ENCODE measurements at regions not wholly inside any gene's neighbourhood (a gene's known extent, or its start where the extent isn't known, plus 50 kb on each side); places are given as distances from the start of the nearest gene placed in this dataset.

GRCh38 chr1:244322791-244323521 is 128.8 kb downstream of the ADSS2 start:
- ATAC-seq (ENCODE audit: insufficient read depth, low FRiP score): peak; percentile 78
- Histone ChIP-seq H3K9ac (ENCODE audit: insufficient read depth in 1 of 2, low read length in 2 of 2) (peak overlapping the region in 1 of 2 donors; percentile 78), H3K27ac (ENCODE audit: low read depth in 1 of 2, low read length in 1 of 2) (peak overlapping the region; percentile 77 to 85), H3K4me3 (no peak overlapping the region), H3K4me1 (ENCODE audit: control insufficient read depth in 5 of 5, insufficient read depth in 5 of 5, low read length in 5 of 5) (peaks cover 0 to 12% (median 6%) of the 10 kb centered on the region in 5 donors), H3K36me3 (ENCODE audit: control insufficient read depth in 4 of 4, insufficient read depth in 4 of 4, low read length in 4 of 4) (no peaks in the 10 kb centered on the region), H3K27me3 (ENCODE audit: control insufficient read depth in 3 of 3, insufficient read depth in 3 of 3, low read length in 2 of 3) (no peaks in the 10 kb centered on the region), H3K9me3 (ENCODE audit: control insufficient read depth in 4 of 4, insufficient read depth in 3 of 4, low read length in 3 of 4) (peaks cover 0 to 2% (median 0%) of the 10 kb centered on the region in 4 donors)
- 13 to 36% methylated on average over 6 of the region's 6 CpGs for WGBS, 2 donors
- DNase-seq: peak; percentile 46 to 91 (median 82)
- TF ChIP-seq, protein P1, sequence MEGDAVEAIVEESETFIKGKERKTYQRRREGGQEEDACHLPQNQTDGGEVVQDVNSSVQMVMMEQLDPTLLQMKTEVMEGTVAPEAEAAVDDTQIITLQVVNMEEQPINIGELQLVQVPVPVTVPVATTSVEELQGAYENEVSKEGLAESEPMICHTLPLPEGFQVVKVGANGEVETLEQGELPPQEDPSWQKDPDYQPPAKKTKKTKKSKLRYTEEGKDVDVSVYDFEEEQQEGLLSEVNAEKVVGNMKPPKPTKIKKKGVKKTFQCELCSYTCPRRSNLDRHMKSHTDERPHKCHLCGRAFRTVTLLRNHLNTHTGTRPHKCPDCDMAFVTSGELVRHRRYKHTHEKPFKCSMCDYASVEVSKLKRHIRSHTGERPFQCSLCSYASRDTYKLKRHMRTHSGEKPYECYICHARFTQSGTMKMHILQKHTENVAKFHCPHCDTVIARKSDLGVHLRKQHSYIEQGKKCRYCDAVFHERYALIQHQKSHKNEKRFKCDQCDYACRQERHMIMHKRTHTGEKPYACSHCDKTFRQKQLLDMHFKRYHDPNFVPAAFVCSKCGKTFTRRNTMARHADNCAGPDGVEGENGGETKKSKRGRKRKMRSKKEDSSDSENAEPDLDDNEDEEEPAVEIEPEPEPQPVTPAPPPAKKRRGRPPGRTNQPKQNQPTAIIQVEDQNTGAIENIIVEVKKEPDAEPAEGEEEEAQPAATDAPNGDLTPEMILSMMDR (IDR thresholded peaks at IDR 0.05; ENCODE audit: control extremely low read depth, extremely low read depth): no peak

GRCh38 chr1:244324176-244324883 is 127.4 kb downstream of the ADSS2 start:
- peaks cover 0 to 12% (median 6%) of the 10 kb centered on the region in 5 donors for H3K4me1 ChIP-seq (ENCODE audit: control insufficient read depth in 5 of 5, insufficient read depth in 5 of 5, low read length in 5 of 5)
- H3K9ac ChIP-seq (ENCODE audit: insufficient read depth in 1 of 2, low read length in 2 of 2): no peak overlapping the region
- TF ChIP-seq, protein P1 (IDR thresholded peaks at IDR 0.05; ENCODE audit: control extremely low read depth, extremely low read depth): no peak
- H3K27me3 ChIP-seq (ENCODE audit: control insufficient read depth in 3 of 3, insufficient read depth in 3 of 3, low read length in 2 of 3): no peaks in the 10 kb centered on the region
- DNase-seq (no peak), ATAC-seq (ENCODE audit: insufficient read depth, low FRiP score) (no peak)
- H3K27ac ChIP-seq (ENCODE audit: low read depth in 1 of 2, low read length in 1 of 2): peak overlapping the region in 1 of 2 donors; percentile 64
- no peak overlapping the region for H3K4me3 ChIP-seq
- no peaks in the 10 kb centered on the region for H3K9me3 ChIP-seq (ENCODE audit: control insufficient read depth in 4 of 4, insufficient read depth in 3 of 4, low read length in 3 of 4)
- H3K36me3 ChIP-seq (ENCODE audit: control insufficient read depth in 4 of 4, insufficient read depth in 4 of 4, low read length in 4 of 4): no peaks in the 10 kb centered on the region
- 80 to 96% methylated on average over 8 of the region's 8 CpGs for WGBS, 2 donors

DNA sequence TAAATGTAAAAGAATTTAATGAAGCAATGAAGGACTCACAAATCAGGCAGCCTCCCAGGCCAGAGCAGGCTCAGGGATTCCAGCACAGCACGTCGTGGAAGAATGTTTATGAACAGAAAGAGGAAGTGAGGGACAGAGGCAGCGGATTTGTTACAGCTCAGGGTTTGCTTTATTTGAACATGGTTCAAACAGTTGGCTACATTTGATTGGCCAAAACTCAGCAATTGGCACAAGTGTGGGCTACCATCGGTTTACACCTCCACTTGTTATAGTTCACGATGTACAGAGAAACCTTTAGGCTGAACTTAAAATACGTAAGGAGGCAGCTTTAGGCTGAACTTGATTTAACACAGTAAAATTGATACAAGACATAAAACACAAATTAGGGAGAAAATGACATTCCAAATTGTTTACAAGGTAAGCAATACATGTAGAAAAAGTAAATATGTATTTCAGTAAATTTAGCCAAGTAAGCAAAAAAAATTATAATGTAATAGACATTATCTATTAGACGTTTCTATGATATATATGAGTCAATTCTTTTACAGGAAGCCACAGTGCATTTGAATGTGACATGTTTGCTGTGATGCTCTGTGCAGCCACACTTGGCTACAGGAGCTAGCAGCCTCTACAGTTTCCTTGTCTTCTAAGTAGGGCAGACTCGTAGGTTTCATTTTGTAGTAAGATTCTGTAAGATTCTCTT is 126.5 kb downstream of the ADSS2 start:
- H3K9ac ChIP-seq (ENCODE audit: insufficient read depth in 1 of 2, low read length in 2 of 2): no peak overlapping the region
- WGBS, 2 donors: 30 to 40% methylated on average over 8 of the region's 8 CpGs
- H3K9me3 ChIP-seq (ENCODE audit: control insufficient read depth in 4 of 4, insufficient read depth in 3 of 4, low read length in 3 of 4): no peaks in the 10 kb centered on the region
- peak overlapping the region in 1 of 2 donors; percentile 15 for H3K27ac ChIP-seq (ENCODE audit: low read depth in 1 of 2, low read length in 1 of 2)
- TF ChIP-seq, protein P1 (IDR thresholded peaks at IDR 0.05; ENCODE audit: control extremely low read depth, extremely low read depth): no peak
- ATAC-seq (ENCODE audit: insufficient read depth, low FRiP score) (no peak), DNase-seq (peak in 2 of 3 donors; percentile 28 to 70)
- H3K27me3 ChIP-seq (ENCODE audit: control insufficient read depth in 3 of 3, insufficient read depth in 3 of 3, low read length in 2 of 3): no peaks in the 10 kb centered on the region
- no peaks in the 10 kb centered on the region for H3K36me3 ChIP-seq (ENCODE audit: control insufficient read depth in 4 of 4, insufficient read depth in 4 of 4, low read length in 4 of 4)
- H3K4me3 ChIP-seq: no peak overlapping the region
- H3K4me1 ChIP-seq (ENCODE audit: control insufficient read depth in 5 of 5, insufficient read depth in 5 of 5, low read length in 5 of 5): peaks cover 0 to 12% (median 6%) of the 10 kb centered on the region in 5 donors

Data from lung (tissue), 11 donors.